CD14-positive monocyte (primary cell): ENCODE measurements at regions not wholly inside any gene's neighbourhood (a gene's known extent, or its start where the extent isn't known, plus 50 kb on each side); places are given as distances from the start of the nearest gene placed in this dataset.

Source experiments
- DNase-seq, 3 donors: peaks; one replicate each; pipeline ENCODE4 v3.0.0-alpha.2; 2011 to 2022
- H2AFZ ChIP-seq: 2 replicates; pipeline ENCODE4 v1.6.0; 2012; ENCODE audit warnings: mild to moderate bottlenecking, low read depth, low read length, inconsistent platforms; ENCODE audit not compliant: insufficient read depth, poor library complexity, severe bottlenecking
- H3K27ac ChIP-seq, 2 donors: 1 replicate in 1 of 2; 2 replicates in 1 of 2; pipeline ENCODE4 v1.5.1; 2012 to 2013; ENCODE audit warnings: low read length in 2 of 2, control low read depth in 1 of 2, inconsistent platforms in 1 of 2, low read depth in 1 of 2, mild to moderate bottlenecking in 1 of 2
- H3K27me3 ChIP-seq, 2 donors: one replicate each; pipeline versions ENCODE4 v1.6.0 to v1.6.1; 2011 to 2013; ENCODE audit warnings: low read length in 2 of 2; ENCODE audit not compliant: control insufficient read depth in 2 of 2, insufficient read depth in 2 of 2
- H3K36me3 ChIP-seq, 2 donors: replicated peaks in 1 of 2; 1 replicate in 1 of 2; 2 replicates in 1 of 2; pipeline versions ENCODE4 v1.5.1 to v1.6.1; 2012 to 2013; ENCODE audit warnings: low read length in 2 of 2, control low read depth in 1 of 2, inconsistent platforms in 1 of 2, mild to moderate bottlenecking in 1 of 2; ENCODE audit not compliant: insufficient read depth in 2 of 2, control insufficient read depth in 1 of 2
- H3K4me1 ChIP-seq, 2 donors: 1 replicate in 1 of 2; 2 replicates in 1 of 2; pipeline versions ENCODE4 v1.5.1 to v1.6.1; 2012 to 2013; ENCODE audit warnings: low read length in 2 of 2, control low read depth in 1 of 2, inconsistent platforms in 1 of 2, mild to moderate bottlenecking in 1 of 2, moderate library complexity in 1 of 2; ENCODE audit not compliant: insufficient read depth in 2 of 2, control insufficient read depth in 1 of 2
- H3K4me2 ChIP-seq: replicated peaks from 2 replicates; pipeline ENCODE3; 2012; ENCODE audit warnings: low read length, moderate library complexity, mild to moderate bottlenecking; ENCODE audit not compliant: poor library complexity, severe bottlenecking; ENCODE audit errors: extremely low read depth
- H3K4me3 ChIP-seq, 3 experiments: fragments of 200-600 bp in 1 of 3; sonication (generic) in 1 of 3; replicated peaks in 1 of 3; 1 replicate in 2 of 3; 2 replicates in 1 of 3; pipeline ENCODE4 v1.5.1; 2011 to 2013; ENCODE audit warnings: low read length in 3 of 3, mild to moderate bottlenecking in 3 of 3, control low read depth in 2 of 3, low read depth in 2 of 3, inconsistent platforms in 1 of 3, moderate library complexity in 1 of 3
- H3K79me2 ChIP-seq: 2 replicates; pipeline ENCODE4 v1.6.0; 2012; ENCODE audit warnings: mild to moderate bottlenecking, control low read depth, inconsistent platforms, low read length, moderate library complexity; ENCODE audit not compliant: insufficient read depth
- H3K9ac ChIP-seq: 2 replicates; pipeline ENCODE4 v1.6.0; 2017; ENCODE audit warnings: low read length, mild to moderate bottlenecking; ENCODE audit not compliant: insufficient read depth, poor library complexity, severe bottlenecking
- H3K9me3 ChIP-seq, 2 donors: replicated peaks in 1 of 2; 1 replicate in 1 of 2; 2 replicates in 1 of 2; pipeline versions ENCODE4 v1.5.1 to v1.6.1; 2012 to 2013; ENCODE audit warnings: low read length in 2 of 2, control low read depth in 1 of 2; ENCODE audit not compliant: control insufficient read depth in 1 of 2, insufficient read depth in 1 of 2
- H4K20me1 ChIP-seq: 2 replicates; pipeline ENCODE4 v1.6.0; 2012; ENCODE audit warnings: mild to moderate bottlenecking, low read length, control low read depth, moderate library complexity; ENCODE audit not compliant: insufficient read depth
- H3K27ac Mint-ChIP-seq, 7 donors: one replicate each; pipeline ENCODE4 v1.8.0; 2020; ENCODE audit warnings: mild to moderate bottlenecking in 7 of 7, mixed read lengths in 7 of 7, moderate library complexity in 6 of 7, inconsistent platforms in 2 of 7
- H3K27me3 Mint-ChIP-seq, 3 donors: one replicate each; pipeline ENCODE4 v1.8.0; 2021 to 2022; ENCODE audit warnings: low read depth in 3 of 3, mild to moderate bottlenecking in 3 of 3, mixed read lengths in 3 of 3, moderate library complexity in 3 of 3, inconsistent platforms in 1 of 3
- H3K36me3 Mint-ChIP-seq, 2 donors: one replicate each; pipeline ENCODE4 v1.8.0; 2020; ENCODE audit warnings: mixed read lengths in 2 of 2, inconsistent platforms in 1 of 2, mild to moderate bottlenecking in 1 of 2
- H3K4me1 Mint-ChIP-seq: one replicate; pipeline ENCODE4 v1.8.0; 2020; ENCODE audit warnings: mild to moderate bottlenecking, mixed read lengths
- H3K4me3 Mint-ChIP-seq, 2 donors: one replicate each; pipeline ENCODE4 v1.8.0; 2020; ENCODE audit warnings: mild to moderate bottlenecking in 2 of 2, mixed read lengths in 2 of 2, moderate library complexity in 1 of 2
- H3K9me3 Mint-ChIP-seq, 7 donors: one replicate each; pipeline ENCODE4 v1.8.0; 2020 to 2022; ENCODE audit warnings: mixed read lengths in 7 of 7, mild to moderate bottlenecking in 6 of 7, moderate library complexity in 6 of 7, inconsistent platforms in 2 of 7
- CTCF ChIP-seq: fragments of 200-600 bp; IDR thresholded peaks from one replicate; pipeline ENCODE4 v1.8.0; 2022; ENCODE audit warnings: antibody characterized with exemption, mild to moderate bottlenecking
- WGBS: methylation state at CpG from one replicate; pipeline ENCODE4 v1.1.5; 2013; ENCODE audit warnings: missing lambda C conversion rate; ENCODE audit not compliant: insufficient coverage; 5-methylcytosine and 5-hydroxymethylcytosine counted together
- intact Hi-C, 2 donors: fragments of 100-400 bp; cut with micrococcal nuclease; formaldehyde crosslinking; loops; one replicate each; pipeline versions ENCODE4 v1.15.0 to v1.15.1; 2023

DNA sequence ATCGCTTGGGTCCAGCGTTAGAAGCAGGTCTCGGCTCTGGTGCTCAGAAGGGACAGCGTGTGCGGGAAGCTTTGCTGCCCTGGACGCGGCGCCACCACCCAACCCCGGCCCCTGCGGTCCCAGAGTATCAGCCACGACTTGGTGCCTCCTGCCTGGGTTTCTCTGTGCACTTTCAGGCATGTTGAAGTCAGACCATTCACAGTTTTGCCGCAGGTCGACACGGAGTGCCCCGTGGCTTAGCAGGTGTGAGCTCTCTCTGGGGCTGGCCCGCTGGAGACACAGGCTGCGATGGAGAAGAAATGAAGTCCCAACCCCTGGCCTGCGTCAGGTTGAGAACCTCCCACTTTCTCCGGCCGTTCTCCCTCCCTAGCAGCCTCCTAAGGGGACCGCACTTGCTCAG lies 494.5 kb downstream of the BRD1 start:
- no peak overlapping the region for H3K4me3 ChIP-seq
- Mint-ChIP-seq H3K4me3 (no peak overlapping the region), H3K4me1 (no peaks in the 10 kb centered on the region), H3K36me3 (no peaks in the 10 kb centered on the region), H3K9me3 (peaks cover 3 to 8% (median 5%) of the 10 kb centered on the region in 7 donors), H3K27me3 (peaks cover 0 to 5% (median 2%) of the 10 kb centered on the region in 3 donors), H3K27ac (peak overlapping the region in 1 of 7 donors; percentile 16)
- H3K79me2 ChIP-seq = no peaks in the 10 kb centered on the region
- no peak overlapping the region for H3K27ac ChIP-seq
- peaks cover 0 to 6% of the 10 kb centered on the region in 2 donors for H3K9me3 ChIP-seq
- H2AFZ ChIP-seq = no peak overlapping the region
- no peak for DNase-seq
- no peak for TF ChIP-seq CTCF
- WGBS = 89% methylated on average over 20 of the region's 21 CpGs
- H3K4me1 ChIP-seq = no peaks in the 10 kb centered on the region
- H4K20me1 ChIP-seq = no peaks in the 10 kb centered on the region
- H3K36me3 ChIP-seq = no peaks in the 10 kb centered on the region
- H3K9ac ChIP-seq = no peak overlapping the region
- no peak overlapping the region for H3K4me2 ChIP-seq
- H3K27me3 ChIP-seq = no peaks in the 10 kb centered on the region
- intact Hi-C loops = no loop called here

- intact Hi-C loops = no loop called here
- H2AFZ ChIP-seq = no peak overlapping the region
Measured at GRCh38 chr22:49332691-49333090, 495.0 kb downstream of the BRD1 start.

More at GRCh38 chr22:49332691-49333090, 495.0 kb downstream of the BRD1 start:
- Mint-ChIP-seq H3K36me3 (no peaks in the 10 kb centered on the region), H3K9me3 (peaks cover 4 to 10% (median 7%) of the 10 kb centered on the region in 7 donors), H3K27me3 (peaks cover 0 to 5% (median 2%) of the 10 kb centered on the region in 3 donors), H3K27ac (peak overlapping the region in 1 of 7 donors; percentile 48), H3K4me3 (no peak overlapping the region), H3K4me1 (no peaks in the 10 kb centered on the region)
- Histone ChIP-seq H3K79me2 (no peaks in the 10 kb centered on the region), H3K9me3 (peaks cover 0 to 11% of the 10 kb centered on the region in 2 donors), H3K27ac (no peak overlapping the region), H3K4me1 (no peaks in the 10 kb centered on the region), H3K27me3 (no peaks in the 10 kb centered on the region), H3K4me3 (no peak overlapping the region), H3K36me3 (no peaks in the 10 kb centered on the region), H3K9ac (no peak overlapping the region), H4K20me1 (no peaks in the 10 kb centered on the region), H3K4me2 (no peak overlapping the region)
- no peak for DNase-seq
- no peak for TF ChIP-seq CTCF
- 84% methylated on average over 6 of the region's 10 CpGs for WGBS
